Astrocyte (in vitro differentiated cells and primary cell): ENCODE measurements at regions not wholly inside any gene's neighbourhood (a gene's known extent, or its start where the extent isn't known, plus 50 kb on each side); places are given as distances from the start of the nearest gene placed in this dataset.

Experiments
- EZH2 ChIP-seq: IDR thresholded peaks from 2 replicates; pipeline ENCODE4 v1.6.1; 2012; ENCODE audit warnings: mild to moderate bottlenecking, low read length, inconsistent platforms; ENCODE audit not compliant: insufficient read depth
- TF ChIP-seq, protein P1 (sequence below): IDR thresholded peaks from 2 replicates; pipeline ENCODE4 v1.5.1; 2011; ENCODE audit warnings: low read depth, mild to moderate bottlenecking, inconsistent platforms, low read length, moderate library complexity; ENCODE audit not compliant: insufficient read depth

DNA sequence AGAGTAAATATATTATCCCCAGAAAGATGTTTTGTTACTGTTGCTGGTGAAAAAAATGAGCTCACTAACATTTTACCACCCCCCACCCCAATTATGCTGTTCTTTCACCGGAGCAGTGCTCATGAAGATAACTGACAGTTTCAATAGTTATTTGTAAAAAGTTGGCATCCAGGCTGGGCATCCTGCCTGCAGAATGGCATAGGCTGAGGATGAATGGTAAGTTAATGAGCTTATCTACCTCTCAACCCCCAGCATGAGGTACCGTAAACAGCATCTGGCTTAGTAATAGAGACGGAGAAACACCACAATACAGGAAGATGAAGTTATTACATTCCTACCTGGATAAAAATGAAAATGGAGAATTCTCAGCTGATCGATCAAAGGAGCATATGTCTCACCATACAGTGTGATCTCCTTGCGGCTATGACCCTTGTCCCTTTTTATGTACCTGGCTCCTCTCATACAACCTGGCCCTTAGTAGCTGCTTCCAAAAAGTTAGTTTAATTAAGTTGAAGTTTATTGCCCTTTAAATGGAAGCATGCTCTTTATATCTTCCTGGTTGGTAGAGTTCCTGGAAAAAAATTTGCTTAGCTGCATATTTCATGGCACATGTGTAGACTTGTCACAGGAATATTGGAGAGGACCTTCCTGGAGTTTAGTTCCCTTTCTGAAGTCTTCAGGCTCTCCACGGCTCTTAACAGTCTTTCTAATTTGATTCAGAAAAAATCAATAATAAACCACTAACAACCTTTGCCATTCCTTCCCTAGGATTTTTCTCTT, 61.2 kb upstream of the MPHOSPH6 start:
- TF ChIP-seq, protein P1, sequence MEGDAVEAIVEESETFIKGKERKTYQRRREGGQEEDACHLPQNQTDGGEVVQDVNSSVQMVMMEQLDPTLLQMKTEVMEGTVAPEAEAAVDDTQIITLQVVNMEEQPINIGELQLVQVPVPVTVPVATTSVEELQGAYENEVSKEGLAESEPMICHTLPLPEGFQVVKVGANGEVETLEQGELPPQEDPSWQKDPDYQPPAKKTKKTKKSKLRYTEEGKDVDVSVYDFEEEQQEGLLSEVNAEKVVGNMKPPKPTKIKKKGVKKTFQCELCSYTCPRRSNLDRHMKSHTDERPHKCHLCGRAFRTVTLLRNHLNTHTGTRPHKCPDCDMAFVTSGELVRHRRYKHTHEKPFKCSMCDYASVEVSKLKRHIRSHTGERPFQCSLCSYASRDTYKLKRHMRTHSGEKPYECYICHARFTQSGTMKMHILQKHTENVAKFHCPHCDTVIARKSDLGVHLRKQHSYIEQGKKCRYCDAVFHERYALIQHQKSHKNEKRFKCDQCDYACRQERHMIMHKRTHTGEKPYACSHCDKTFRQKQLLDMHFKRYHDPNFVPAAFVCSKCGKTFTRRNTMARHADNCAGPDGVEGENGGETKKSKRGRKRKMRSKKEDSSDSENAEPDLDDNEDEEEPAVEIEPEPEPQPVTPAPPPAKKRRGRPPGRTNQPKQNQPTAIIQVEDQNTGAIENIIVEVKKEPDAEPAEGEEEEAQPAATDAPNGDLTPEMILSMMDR = no peak
- TF ChIP-seq EZH2 = no peak
